ENCODE measurements at regions not wholly inside any gene's neighbourhood (a gene's known extent, or its start where the extent isn't known, plus 50 kb on each side); places are given as distances from the start of the nearest gene placed in this dataset.
A peak's percentile ranks its signal among the peaks of the same experiment; 100 is the strongest.

DNA sequence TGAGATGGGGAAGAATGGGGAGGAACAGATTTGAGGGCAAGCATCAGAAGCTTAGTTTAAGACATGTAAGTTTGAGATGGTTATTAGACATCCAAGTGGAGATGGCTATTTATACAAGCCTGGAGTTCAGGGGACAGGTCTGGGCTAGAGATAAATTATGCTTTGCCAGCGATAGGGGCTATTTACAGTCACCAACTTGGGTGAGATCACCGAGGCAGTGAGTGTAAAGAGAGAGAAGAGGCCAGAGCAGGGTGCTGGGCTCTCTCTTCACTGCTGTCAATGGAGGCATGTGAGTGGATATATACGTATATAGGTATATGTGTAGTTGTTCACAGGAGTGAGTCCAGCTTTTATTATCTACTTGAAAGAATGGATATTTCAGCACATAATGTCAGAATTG lies 81.0 kb downstream of the QPCT start:
- DNase-seq (ENCODE audit: low spot score) = no peak

DNA sequence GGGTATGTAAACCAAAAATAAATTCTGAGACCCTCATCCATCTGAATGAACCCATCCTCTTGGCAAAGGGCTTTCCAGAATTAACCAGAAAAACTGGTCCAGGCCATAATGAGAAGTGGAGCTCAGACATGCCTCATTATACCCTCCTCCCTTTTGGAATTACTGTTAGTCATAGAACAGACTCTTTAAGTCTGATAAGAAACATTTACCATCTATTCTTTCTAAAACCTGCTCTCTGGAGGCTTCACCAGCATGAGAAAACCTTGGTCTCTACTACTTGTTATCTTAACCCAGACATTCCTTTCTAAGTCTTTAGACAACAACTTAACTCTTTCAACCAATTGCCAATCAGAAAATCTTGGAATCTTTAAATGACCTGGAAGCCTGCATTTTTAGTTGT lies 82.8 kb downstream of the QPCT start:
- DNase-seq (ENCODE audit: low spot score) = no peak

DNA sequence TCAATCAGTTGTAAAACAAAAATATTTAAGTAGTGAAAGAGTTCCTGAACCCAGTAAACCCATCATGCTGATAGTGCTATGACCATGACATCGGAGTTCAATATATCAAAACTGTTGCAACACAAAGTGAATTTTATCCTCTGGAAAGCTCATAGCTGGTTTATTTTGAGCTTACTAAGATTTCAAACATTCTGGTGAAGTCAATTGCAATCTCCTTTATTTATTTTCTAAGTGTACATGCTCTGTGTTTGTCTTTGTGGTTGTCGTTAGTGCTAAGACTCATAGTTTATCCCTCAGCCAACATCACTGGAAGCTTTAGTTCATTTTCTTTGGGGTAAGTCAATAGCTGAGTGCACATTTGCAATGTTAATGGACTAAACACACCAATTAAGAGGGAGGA lies 91.9 kb downstream of the QPCT start:
- DNase-seq (ENCODE audit: low spot score) = no peak

DNA sequence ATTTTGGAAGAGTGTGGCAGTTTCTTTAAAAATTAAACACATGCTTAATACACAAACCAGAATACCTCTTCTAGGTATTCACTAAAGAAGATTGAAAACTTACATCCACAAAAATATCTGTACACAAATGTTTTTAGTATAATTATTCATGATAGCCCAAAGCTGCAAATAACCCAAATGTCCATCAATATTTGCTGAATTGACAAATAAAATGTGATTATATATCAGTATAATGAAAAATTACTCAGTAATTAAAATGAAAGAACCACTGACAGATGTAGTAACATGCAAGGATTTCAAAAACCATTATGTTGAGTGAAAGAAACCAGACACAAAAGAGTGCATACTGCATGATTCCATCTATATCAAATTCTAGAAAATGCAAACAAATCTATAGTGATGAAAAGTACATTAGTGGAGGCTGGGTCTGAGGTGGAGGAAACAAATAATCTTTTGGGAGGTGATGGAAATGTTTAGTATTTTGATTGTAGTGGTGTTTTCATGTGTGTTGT lies 94.8 kb downstream of the QPCT start:
- no peak for DNase-seq (ENCODE audit: low spot score)

DNA sequence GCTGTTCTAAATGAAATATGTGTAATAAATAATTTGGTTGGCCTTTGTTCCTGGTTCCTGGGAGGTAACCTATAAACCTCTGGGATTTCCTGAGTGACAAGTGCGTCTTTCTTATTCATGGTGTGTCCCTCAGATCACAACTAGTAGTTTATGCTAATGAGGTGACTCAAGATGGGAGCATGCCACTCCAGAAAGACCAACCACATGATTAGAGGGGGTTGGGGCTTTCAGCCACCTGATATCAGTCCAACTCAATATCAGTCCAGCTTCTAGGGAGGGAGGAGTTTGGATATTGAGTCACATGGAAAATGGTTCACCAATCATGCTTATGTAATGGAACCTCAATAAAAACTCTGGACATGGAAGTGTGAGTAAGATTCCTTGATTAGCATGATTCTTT lies 96.6 kb downstream of the QPCT start:
- peak; percentile 11 for DNase-seq (ENCODE audit: low spot score)

DNA sequence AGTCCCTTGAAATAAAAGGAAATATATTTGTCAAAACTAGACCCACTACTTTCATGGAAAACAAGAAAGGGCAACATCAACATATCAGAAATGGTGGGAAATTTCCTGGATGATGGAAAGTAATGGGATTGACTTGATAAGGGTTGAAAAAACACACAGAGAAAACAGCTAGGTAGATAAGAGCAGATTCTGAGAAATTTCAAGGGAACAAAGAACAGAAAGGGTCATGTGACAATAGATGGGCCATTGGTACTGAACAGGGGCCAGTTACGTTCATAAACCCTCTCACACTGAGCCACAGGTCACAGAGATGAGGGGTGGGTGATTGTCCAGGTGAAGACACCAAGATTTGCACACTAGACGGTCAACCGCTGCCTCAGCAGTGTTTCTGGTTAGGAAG lies 98.7 kb downstream of the QPCT start:
- DNase-seq (ENCODE audit: low spot score) = no peak

DNA sequence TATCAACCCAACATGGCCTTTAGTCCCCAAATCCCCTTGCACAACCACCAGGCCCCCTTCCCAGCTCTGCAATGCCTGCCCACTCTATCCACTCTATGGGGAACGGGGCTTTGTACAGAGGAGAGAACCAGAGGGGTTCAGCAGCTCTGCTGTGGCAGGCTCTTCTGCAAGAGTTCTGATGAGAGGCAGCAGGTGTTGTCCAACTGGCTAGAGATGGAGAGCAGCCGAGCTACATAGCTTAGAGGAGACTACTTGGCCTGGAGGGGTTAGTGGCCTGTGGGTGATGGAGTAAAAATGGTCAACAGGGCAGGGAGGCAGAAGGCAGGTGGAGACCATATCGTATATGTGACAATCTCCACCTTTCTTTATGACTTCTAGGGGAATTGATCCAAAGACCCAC lies 103.0 kb downstream of the QPCT start:
- no peak for DNase-seq (ENCODE audit: low spot score)

DNA sequence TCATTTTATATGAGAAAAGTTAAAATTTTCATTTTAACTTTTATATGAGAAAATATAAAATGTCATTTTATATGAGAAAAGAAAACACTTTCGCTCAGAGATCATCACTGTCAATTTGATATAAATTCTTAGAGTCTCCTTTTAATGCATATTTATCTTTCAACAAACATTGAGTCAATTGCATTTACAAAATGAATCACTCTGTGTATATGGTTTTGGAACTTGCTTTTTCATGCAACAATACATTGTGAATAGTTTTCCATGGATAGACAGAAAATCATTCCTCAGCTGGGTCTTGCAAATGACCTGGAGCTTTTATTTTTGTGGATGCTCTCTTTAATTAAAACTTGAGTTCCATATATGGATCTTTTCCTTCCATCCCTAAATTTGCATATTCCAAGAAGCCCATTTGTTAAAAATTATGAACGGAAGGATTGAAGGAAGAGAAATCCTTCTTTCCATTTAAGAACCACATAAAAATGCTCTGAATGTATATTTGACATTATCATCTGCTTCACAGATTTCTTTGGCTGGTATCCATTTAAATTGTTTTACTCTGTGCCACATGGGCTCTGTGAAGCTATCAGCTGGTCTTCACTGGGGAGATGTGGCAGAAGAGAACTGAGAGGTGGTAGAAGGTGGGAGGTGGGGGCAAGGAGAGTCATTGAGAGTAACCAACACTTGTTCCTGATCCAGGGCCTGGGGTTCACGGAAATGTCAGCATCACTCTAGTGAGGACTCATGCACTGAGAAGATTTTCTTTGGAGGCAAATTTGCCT lies 104.1 kb downstream of the QPCT start:
- DNase-seq (ENCODE audit: low spot score) = no peak

DNA sequence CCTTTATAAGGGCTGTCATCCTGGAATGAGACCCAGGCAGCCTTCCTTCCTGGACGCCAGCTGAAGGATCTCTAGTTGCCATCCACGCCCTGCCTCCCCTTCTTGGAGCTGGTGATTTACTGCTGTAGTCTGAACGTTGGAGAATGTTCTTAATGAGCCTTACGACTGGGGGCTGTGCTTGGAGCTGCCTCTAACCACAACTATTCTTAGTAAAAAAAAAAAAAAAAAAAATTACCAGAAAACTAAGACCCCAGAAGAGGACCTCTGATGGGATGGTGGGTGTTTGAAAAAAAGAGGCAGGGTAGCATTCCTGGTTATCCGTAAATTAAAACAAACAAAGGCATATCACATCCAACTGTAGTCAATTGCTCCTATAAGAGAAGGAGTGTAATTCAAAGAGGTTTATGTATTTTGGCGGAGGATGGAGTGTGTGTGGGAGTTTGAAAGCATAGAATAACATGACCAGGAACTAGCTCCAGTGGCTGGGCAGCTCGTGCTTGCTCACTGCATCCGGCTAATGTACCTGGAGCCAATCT lies 105.4 kb downstream of the QPCT start:
- no peak for DNase-seq (ENCODE audit: low spot score)

DNA sequence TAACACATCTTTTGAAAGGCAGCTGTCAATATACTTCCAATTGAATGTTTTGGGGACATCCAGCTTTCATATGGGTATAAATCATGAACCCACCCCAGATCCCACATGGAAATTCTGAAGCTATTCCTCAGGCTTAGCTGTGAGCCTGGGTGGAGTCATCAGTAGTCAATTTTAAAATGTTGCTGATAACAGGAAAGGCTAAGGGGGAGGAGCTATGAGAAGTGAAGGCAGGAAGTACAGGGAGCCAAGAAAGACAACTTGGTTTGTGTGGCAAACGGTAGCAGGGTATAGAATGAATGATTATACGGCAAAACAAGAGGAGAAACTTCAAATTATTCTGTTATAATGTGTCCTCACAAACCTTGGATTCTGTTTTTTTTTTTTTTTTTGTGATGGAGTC lies 108.6 kb downstream of the QPCT start:
- no peak for DNase-seq (ENCODE audit: low spot score)

DNA sequence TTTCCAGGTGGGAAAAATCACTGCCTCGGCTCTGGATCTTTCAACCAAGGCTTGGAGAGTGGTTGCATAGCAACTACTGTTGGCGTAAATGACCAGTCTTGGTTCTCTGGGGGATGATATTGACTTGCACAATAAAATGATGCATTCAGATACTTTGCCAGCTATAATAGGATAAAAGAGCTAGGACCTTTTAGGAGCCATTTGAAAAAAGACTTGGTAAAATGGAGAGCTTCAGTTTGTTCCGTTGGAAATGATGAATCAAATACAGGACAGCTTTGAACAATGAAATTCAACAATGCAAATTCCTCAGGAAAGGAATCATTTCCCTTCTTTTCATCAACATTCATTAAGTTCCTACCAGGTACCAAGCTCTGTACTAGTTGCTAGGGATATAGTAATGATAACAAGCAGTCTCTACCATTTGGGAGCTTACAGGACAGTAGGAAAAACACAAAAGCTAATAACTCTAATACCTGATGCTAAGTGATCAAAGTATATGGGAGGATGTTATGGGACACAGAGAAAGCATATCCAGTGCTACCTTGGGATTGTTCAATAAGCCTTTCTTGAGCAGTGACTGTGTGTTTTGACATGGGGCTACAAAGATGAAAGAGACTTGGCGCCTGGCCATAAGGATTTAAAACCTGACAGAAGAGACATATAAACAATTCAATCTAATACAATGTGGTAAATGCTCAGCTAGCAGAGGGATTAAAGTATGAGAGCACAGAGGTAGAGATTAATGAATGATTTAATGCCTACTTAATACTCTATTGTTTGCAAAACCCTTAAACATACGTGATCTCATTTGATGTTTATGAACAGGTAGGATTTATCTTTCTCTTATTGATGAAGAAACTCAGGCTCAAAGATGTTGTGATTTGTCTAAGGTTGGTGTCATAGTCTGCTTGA lies 110.7 kb downstream of the QPCT start:
- DNase-seq (ENCODE audit: low spot score) = no peak

DNA sequence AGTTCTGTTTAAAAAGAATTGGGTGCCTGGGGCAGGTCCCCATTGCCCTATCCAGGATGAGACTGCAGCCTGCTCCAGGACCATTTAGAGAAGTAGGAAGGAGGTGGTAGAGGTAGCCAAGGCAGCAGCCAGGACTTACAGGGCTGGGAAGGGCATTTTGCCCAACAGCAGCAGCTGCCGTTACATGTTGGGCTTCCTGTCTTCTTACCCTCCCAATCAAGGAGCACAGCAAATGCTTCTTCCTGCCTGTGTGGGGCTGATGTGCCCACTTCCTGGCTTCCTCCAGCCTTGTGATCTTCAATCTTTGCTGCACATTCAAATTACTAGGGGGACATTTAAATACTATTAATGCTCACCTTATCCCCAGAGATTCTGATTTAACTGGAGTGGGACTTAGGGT lies 112.0 kb downstream of the QPCT start:
- no peak for DNase-seq (ENCODE audit: low spot score)

DNA sequence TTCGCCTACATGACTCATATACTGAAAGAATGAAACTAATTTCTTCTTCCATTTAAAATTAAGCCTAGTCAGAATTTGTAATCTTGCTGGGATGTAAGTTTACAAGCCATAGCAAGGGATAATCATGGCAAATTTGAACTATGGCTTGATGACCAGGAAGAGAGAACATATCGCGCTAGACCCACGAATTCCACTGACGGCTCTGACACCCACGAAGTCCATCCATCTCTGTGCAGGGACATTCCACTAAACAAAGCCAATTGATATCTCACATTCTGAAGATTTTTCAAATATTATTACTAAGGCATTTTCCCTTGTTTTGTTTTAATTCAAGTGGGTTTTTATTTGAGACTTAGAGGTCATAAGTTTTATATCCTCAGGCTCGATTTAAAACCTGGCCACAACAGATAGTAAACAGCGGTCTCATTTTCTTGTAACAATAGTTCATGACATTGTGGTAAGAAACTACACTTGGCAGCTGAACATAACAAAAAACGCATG lies 113.0 kb downstream of the QPCT start:
- DNase-seq (ENCODE audit: low spot score) = no peak

DNA sequence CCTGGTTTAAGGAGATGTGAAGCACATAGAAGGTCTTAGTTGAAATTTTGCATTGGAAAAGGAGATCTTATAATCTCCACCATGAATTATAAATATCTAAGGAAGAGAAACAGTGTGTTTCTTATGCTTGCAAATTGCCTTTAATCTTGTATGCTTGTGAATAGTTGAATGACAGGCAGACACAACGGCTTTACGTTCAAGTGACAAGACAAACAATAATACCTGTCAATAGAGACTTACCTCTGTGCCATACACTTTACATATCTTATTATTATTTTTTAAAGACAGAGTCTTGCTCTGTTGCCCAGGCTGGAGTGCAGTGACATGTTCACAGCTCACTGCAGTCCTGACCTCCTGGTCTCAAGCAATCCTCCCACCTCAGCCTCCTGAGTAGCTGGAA lies 113.7 kb downstream of the QPCT start:
- DNase-seq (ENCODE audit: low spot score) = no peak

DNA sequence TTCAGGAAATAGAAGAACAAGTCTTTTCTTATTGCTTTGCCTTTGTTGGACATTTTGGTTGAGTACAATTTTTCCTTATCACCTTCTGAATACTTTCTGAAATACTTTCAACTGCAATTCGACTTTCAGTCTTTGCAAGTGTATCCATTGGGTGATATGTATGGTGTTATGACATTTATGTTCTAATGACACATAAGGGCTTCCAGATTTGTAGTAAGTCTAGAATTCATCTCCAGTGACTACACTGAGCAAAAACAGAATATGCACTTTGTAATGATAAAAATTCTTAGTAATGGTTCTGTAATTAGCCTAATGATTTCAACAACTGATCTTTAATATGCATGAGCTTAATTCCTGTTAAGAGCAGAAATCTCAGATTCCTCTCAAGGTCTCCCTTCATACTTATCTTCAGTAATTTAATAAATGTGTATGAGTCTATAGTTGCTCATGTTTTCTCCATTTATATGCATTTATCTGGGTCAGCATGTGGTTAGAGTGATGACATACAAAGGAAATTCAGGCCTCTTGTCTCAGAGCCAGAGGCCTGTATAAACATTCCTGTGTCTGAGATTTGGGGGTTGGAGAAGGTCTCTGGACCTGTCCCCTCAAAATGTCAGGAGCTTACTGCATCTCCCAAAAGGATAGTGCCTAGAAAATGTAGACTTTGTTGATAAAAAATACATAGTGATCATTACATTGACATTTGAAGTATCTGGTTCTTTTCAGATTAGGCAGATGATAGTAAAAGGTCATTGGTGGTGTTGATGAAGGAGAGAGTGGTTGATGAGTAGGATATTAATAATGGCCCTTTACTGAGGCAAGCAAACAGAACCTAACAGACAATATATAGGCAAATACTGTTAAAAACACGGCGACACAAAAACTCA lies 114.9 kb downstream of the QPCT start:
- no peak for DNase-seq (ENCODE audit: low spot score)

DNA sequence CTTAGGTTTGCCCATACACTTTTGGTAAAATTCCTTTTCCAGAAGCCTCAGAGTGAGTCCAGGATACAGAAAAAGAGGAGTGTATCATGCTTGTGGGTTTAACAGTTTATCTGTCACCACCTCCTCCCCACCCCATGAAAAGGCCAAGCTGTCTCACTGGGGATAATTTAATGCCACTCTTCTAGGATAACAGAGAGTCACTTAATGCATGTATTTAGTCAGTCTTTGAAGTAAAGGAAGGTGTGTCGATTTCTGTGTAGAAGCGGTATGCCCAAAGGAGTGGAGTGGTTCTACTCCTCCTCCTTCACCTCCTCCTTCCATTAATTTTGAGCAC lies 116.4 kb downstream of the QPCT start:
- DNase-seq (ENCODE audit: low spot score) = no peak

DNA sequence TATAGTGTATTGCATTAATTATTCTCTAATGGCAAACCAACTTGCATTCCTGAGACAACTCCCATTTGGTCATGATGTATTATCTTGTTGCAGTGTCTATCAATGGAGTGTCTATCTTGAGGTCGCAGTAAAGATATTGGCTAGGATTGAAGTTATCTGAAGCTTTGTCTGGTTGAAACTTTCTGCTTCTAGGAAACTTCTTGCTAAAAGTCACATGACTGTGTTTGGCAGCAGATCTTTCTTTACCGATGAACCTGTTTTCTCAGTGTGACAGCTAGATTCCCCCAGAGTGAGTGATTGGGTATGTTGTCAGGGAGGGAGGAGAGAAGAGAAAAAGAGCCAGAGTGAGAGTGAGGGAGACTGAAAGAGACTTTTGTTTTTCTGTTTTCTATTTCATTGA lies 119.6 kb downstream of the QPCT start:
- no peak for DNase-seq (ENCODE audit: low spot score)

DNA sequence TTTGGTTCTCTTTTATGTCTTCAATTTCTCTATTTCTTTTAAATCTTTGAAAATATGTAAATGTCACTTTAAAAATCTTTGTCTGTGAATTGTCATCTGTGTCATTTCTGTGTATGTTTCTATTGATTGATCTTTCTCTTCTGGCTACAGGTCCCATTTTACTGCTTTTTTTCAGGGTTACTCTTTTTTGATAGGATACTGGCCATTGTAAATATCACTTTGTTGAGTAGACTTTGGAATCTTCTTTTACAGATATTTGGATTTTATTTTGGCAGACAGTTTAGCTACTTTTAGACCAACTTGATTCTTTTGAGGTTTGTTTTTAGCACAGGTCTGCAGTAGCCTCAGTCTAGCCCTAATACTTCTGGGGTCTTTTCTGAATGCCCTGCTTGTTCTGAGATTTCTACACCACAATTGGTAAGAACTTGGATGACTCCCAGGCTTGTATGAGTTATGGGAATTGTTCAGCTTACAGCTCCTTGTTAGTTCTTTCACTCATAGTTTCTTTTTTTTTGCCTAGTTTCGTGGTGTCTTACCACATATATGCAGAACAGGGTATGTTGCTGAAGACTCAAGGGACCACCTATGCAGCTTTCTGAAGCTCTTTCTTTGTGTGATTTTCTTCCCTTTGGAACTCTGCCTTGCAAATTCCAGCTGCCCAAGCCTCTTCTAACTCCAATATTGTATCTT lies 122.2 kb downstream of the QPCT start:
- DNase-seq (ENCODE audit: low spot score) = no peak

DNA sequence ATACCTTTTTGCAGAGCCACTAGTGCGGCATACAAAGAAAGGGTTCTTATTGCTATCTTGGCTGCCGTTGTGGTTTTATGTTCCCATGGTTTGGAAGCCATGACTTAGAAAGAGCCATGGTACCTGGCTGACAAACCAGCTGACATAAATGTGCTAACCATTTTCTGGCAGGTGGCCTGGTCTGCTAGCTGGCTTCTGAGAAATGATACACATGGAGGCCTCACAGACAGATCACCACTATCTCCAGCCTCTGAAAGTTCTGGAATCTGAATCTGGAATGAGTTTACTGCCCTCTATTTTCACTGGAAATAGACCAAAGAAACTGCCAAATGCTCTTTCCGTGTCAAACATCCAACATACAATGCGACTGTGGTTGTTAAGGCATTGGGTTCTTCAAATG lies 123.7 kb downstream of the QPCT start:
- DNase-seq (ENCODE audit: low spot score) = no peak

DNA sequence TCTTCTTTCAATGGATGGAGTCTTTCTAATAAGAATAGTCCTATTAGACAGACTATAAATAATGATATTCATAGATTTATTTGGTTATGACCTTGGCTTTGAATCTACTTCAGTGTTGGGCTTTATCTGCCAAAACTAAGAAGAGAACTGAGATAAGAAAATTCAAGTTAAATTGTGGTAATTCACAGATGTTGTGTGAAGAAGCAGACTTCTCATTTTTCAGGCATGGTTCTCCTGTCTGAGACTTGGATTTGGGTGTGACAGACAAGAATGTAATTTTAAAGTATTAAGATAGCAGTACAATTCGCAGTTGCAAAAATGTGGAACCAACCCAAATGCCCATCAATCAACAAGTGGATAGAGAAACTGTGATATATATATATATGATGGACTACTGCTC lies 124.7 kb downstream of the QPCT start:
- no peak for DNase-seq (ENCODE audit: low spot score)

DNA sequence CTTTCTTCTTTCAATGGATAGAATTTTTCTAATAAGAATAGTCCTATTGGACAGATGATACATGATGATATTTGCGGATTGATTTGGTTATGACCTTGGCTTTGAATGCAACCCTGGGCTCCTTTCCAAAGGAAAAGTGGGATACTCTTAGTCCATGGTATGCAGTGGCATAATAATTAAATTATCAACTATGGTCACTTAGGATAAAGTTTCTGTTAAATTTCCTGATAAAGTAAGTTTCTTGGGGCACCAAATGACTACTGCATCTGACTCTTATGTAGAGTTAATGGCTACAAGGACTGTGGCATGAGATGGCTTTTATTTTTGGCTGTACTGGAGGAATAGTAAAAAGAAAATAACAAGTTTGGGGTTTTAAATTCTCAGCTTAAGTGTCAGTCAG lies 126.7 kb downstream of the QPCT start:
- DNase-seq (ENCODE audit: low spot score) = no peak

All from SW480 (cell line).